ENCODE measurements at regions not wholly inside any gene's neighbourhood (a gene's known extent, or its start where the extent isn't known, plus 50 kb on each side); places are given as distances from the start of the nearest gene placed in this dataset.

GRCh38 chr13:27673911-27674310 lies 52.2 kb downstream of the POLR1D start:
- no peak for DNase-seq

- no peak for DNase-seq
Measured at GRCh38 chr13:27678306-27679040, 56.8 kb downstream of the POLR1D start.

GRCh38 chr13:27679396-27679795 lies 57.7 kb downstream of the POLR1D start:
- DNase-seq = no peak

GRCh38 chr13:27679896-27680295 lies 58.2 kb downstream of the POLR1D start:
- peak; percentile 76 for DNase-seq

GRCh38 chr13:27680465-27680864 lies 58.8 kb downstream of the POLR1D start:
- no peak for DNase-seq

GRCh38 chr13:27691207-27691606 lies 69.5 kb downstream of the POLR1D start:
- DNase-seq = peak; percentile 11

- DNase-seq = no peak
Measured at GRCh38 chr13:27696731-27697130, 75.0 kb downstream of the POLR1D start.

GRCh38 chr13:27699952-27700351 lies 78.3 kb downstream of the POLR1D start:
- DNase-seq = no peak

- peak; percentile 66 for DNase-seq
Measured at GRCh38 chr13:27704681-27705080, 83.0 kb downstream of the POLR1D start.

- DNase-seq = no peak
Measured at GRCh38 chr13:27708325-27708724, 84.0 kb upstream of the GSX1 start.

GRCh38 chr13:27709779-27710178 lies 82.5 kb upstream of the GSX1 start:
- DNase-seq = no peak

- DNase-seq = peak; percentile 32
Measured at GRCh38 chr13:27712421-27712820, 79.9 kb upstream of the GSX1 start.

- DNase-seq = no peak
Measured at GRCh38 chr13:27713767-27714166, 78.5 kb upstream of the GSX1 start.

GRCh38 chr13:27721681-27722080 lies 70.6 kb upstream of the GSX1 start:
- DNase-seq = no peak

- no peak for DNase-seq
Measured at GRCh38 chr13:27728271-27728670, 64.0 kb upstream of the GSX1 start.

GRCh38 chr13:27730191-27730590 lies 62.1 kb upstream of the GSX1 start:
- DNase-seq = no peak

All from OCI-M1 (cell line).